Loucy (cell line): ENCODE measurements at regions not wholly inside any gene's neighbourhood (a gene's known extent, or its start where the extent isn't known, plus 50 kb on each side); places are given as distances from the start of the nearest gene placed in this dataset.

ENCODE experiments used
- H2AFZ ChIP-seq: fragments of 200-600 bp; sonication (generic); 2 replicates; pipeline ENCODE4 v1.6.0; 2016; ENCODE audit warnings: antibody characterized with exemption, mild to moderate bottlenecking, low read length, moderate library complexity
- H3F3A ChIP-seq: fragments of 200-600 bp; 2 replicates; pipeline ENCODE4 v1.6.0; 2016; ENCODE audit warnings: antibody characterized with exemption, low read depth, mild to moderate bottlenecking
- H3K27me3 ChIP-seq: fragments of 200-600 bp; sonication (generic); 2 replicates; pipeline ENCODE4 v1.6.1; 2014; ENCODE audit warnings: low read length, mild to moderate bottlenecking; ENCODE audit not compliant: insufficient read depth, poor library complexity, severe bottlenecking
- H3K36me3 ChIP-seq: fragments of 200-600 bp; sonication (generic); 2 replicates; pipeline ENCODE4 v1.6.1; 2016; ENCODE audit warnings: low read length; ENCODE audit not compliant: insufficient read depth
- H3K4me1 ChIP-seq: fragments of 200-600 bp; sonication (generic); 2 replicates; pipeline ENCODE4 v1.5.1; 2014; ENCODE audit warnings: low read length, mild to moderate bottlenecking; ENCODE audit not compliant: insufficient read depth, poor library complexity, severe bottlenecking
- H3K4me2 ChIP-seq: fragments of 200-600 bp; sonication (generic); 2 replicates; pipeline ENCODE4 v1.6.0; 2014; ENCODE audit warnings: antibody characterized with exemption, low read length, low read depth, mild to moderate bottlenecking; ENCODE audit not compliant: poor library complexity, severe bottlenecking
- H3K4me3 ChIP-seq: fragments of 200-600 bp; sonication (generic); 2 replicates; pipeline ENCODE4 v1.5.1; 2014; ENCODE audit warnings: low read length, mild to moderate bottlenecking, mixed read lengths; ENCODE audit not compliant: poor library complexity, severe bottlenecking
- H3K79me2 ChIP-seq: fragments of 200-600 bp; sonication (generic); 2 replicates; pipeline ENCODE4 v1.6.1; 2014; ENCODE audit warnings: low read length; ENCODE audit not compliant: insufficient read depth
- H3K9ac ChIP-seq: fragments of 200-600 bp; sonication (generic); 2 replicates; pipeline ENCODE4 v1.6.0; 2014; ENCODE audit warnings: mild to moderate bottlenecking, low read depth, low read length, moderate library complexity; ENCODE audit not compliant: poor library complexity, severe bottlenecking
- H3K9me2 ChIP-seq: fragments of 200-600 bp; sonication (generic); replicated peaks from 2 replicates; pipeline ENCODE4 v1.6.1; 2016; ENCODE audit warnings: low read depth, low read length, mixed read lengths
- H3K9me3 ChIP-seq: fragments of 200-600 bp; sonication (generic); 2 replicates; pipeline ENCODE4 v1.6.1; 2014; ENCODE audit warnings: mild to moderate bottlenecking, antibody characterized with exemption, low read length, low read depth; ENCODE audit not compliant: insufficient read depth
- H4K20me1 ChIP-seq: fragments of 200-600 bp; sonication (generic); 2 replicates; pipeline ENCODE4 v1.6.0; 2014; ENCODE audit warnings: antibody characterized with exemption, low read length, mild to moderate bottlenecking; ENCODE audit not compliant: insufficient read depth, poor library complexity, severe bottlenecking
- CTCF ChIP-seq: fragments of 200-600 bp; sonication (generic); conservative IDR thresholded peaks from 2 replicates; pipeline ENCODE4 v1.5.1; 2014; ENCODE audit warnings: mild to moderate bottlenecking, antibody characterized with exemption, low read length
- EZH2phosphoT487 ChIP-seq: fragments of 200-600 bp; IDR thresholded peaks from 2 replicates; pipeline ENCODE4 v1.6.1; 2018; ENCODE audit warnings: antibody characterized with exemption, mild to moderate bottlenecking, moderate library complexity, borderline replicate concordance

- Histone ChIP-seq H3K4me1 (no peaks in the 10 kb centered on the region), H3K36me3 (no peaks in the 10 kb centered on the region), H3K79me2 (no peaks in the 10 kb centered on the region), H4K20me1 (no peaks in the 10 kb centered on the region), H3K9me2 (no peaks in the 10 kb centered on the region), H3K4me3 (no peak overlapping the region), H3K9ac (no peak overlapping the region), H2AFZ (no peak overlapping the region), H3K9me3 (peaks cover 10% of the 10 kb centered on the region; the same call in 1 of the 2 replicates), H3K27me3 (no peaks in the 10 kb centered on the region), H3K4me2 (no peak overlapping the region), H3F3A (no peaks in the 10 kb centered on the region)
- TF ChIP-seq CTCF (no peak), EZH2phosphoT487 (no peak)
Observed at GRCh38 chr6:130274007-130274406, 51.3 kb upstream of the SAMD3 start.
